Duodenal mucosa (tissue), 2 donors: ENCODE measurements at regions not wholly inside any gene's neighbourhood (a gene's known extent, or its start where the extent isn't known, plus 50 kb on each side); places are given as distances from the start of the nearest gene placed in this dataset.

Experiments
- H3K27ac ChIP-seq: one replicate; pipeline ENCODE4 v1.7.0; 2013; ENCODE audit warnings: low read depth, low read length
- H3K27me3 ChIP-seq, 2 donors: one replicate each; pipeline ENCODE4 v1.7.0; 2013; ENCODE audit warnings: low read length in 2 of 2, control low read depth in 1 of 2; ENCODE audit not compliant: insufficient read depth in 2 of 2, control insufficient read depth in 1 of 2
- H3K36me3 ChIP-seq, 2 donors: one replicate each; pipeline ENCODE4 v1.7.0; 2013; ENCODE audit warnings: low read length in 2 of 2, control low read depth in 1 of 2; ENCODE audit not compliant: insufficient read depth in 2 of 2, control insufficient read depth in 1 of 2
- H3K4me1 ChIP-seq, 2 donors: one replicate each; pipeline ENCODE4 v1.7.0; 2013; ENCODE audit warnings: low read length in 2 of 2, control low read depth in 1 of 2; ENCODE audit not compliant: insufficient read depth in 2 of 2, control insufficient read depth in 1 of 2
- H3K4me3 ChIP-seq, 2 donors: one replicate each; pipeline ENCODE4 v1.7.0; 2013; ENCODE audit warnings: low read length in 2 of 2, low read depth in 1 of 2
- H3K9ac ChIP-seq, 2 donors: one replicate each; pipeline ENCODE4 v1.7.0; 2013; ENCODE audit warnings: low read length in 2 of 2, low read depth in 1 of 2
- H3K9me3 ChIP-seq, 2 donors: one replicate each; pipeline ENCODE4 v1.7.0; 2013; ENCODE audit warnings: low read length in 2 of 2, control low read depth in 1 of 2; ENCODE audit not compliant: control insufficient read depth in 1 of 2

- Histone ChIP-seq H3K9me3 (no peaks in the 10 kb centered on the region), H3K4me3 (no peak overlapping the region), H3K27me3 (no peaks in the 10 kb centered on the region), H3K9ac (no peak overlapping the region), H3K36me3 (no peaks in the 10 kb centered on the region), H3K27ac (no peak overlapping the region), H3K4me1 (no peaks in the 10 kb centered on the region)
Measured at GRCh38 chr15:69505956-69506556, 53.4 kb downstream of the RPLP1 start.

- Histone ChIP-seq H3K27me3 (no peaks in the 10 kb centered on the region), H3K4me3 (no peak overlapping the region), H3K9ac (no peak overlapping the region), H3K27ac (no peak overlapping the region), H3K36me3 (no peaks in the 10 kb centered on the region), H3K9me3 (no peaks in the 10 kb centered on the region), H3K4me1 (no peaks in the 10 kb centered on the region)
Measured at GRCh38 chr15:69508659-69509058, 56.0 kb downstream of the RPLP1 start.

GRCh38 chr15:69509131-69509530, 56.5 kb downstream of the RPLP1 start:
- H3K27me3 ChIP-seq: no peaks in the 10 kb centered on the region
- no peaks in the 10 kb centered on the region for H3K4me1 ChIP-seq
- H3K27ac ChIP-seq: no peak overlapping the region
- no peak overlapping the region for H3K9ac ChIP-seq
- H3K4me3 ChIP-seq: no peak overlapping the region
- no peaks in the 10 kb centered on the region for H3K36me3 ChIP-seq
- H3K9me3 ChIP-seq: no peaks in the 10 kb centered on the region

- H3K9me3 ChIP-seq: no peaks in the 10 kb centered on the region
Measured at GRCh38 chr15:69510556-69510955, 57.9 kb downstream of the RPLP1 start.

GRCh38 chr15:69511015-69511414, 58.4 kb downstream of the RPLP1 start:
- no peaks in the 10 kb centered on the region for H3K36me3 ChIP-seq
- H3K27me3 ChIP-seq: no peaks in the 10 kb centered on the region
- no peaks in the 10 kb centered on the region for H3K4me1 ChIP-seq
- no peak overlapping the region for H3K4me3 ChIP-seq
- no peaks in the 10 kb centered on the region for H3K9me3 ChIP-seq
- H3K9ac ChIP-seq: no peak overlapping the region
- no peak overlapping the region for H3K27ac ChIP-seq

More at GRCh38 chr15:69510556-69510955, 57.9 kb downstream of the RPLP1 start:
- Histone ChIP-seq H3K27ac (no peak overlapping the region), H3K4me3 (no peak overlapping the region), H3K4me1 (no peaks in the 10 kb centered on the region), H3K27me3 (no peaks in the 10 kb centered on the region), H3K36me3 (no peaks in the 10 kb centered on the region), H3K9ac (no peak overlapping the region)

- no peaks in the 10 kb centered on the region for H3K36me3 ChIP-seq
- H3K27me3 ChIP-seq: no peaks in the 10 kb centered on the region
- H3K27ac ChIP-seq: no peak overlapping the region
- H3K4me1 ChIP-seq: no peaks in the 10 kb centered on the region
- H3K9ac ChIP-seq: no peak overlapping the region
- no peak overlapping the region for H3K4me3 ChIP-seq
- H3K9me3 ChIP-seq: no peaks in the 10 kb centered on the region
Measured at GRCh38 chr15:69511716-69512340, 59.2 kb downstream of the RPLP1 start.

- H3K27me3 ChIP-seq: no peaks in the 10 kb centered on the region
- no peaks in the 10 kb centered on the region for H3K36me3 ChIP-seq
- no peak overlapping the region for H3K27ac ChIP-seq
- no peak overlapping the region for H3K9ac ChIP-seq
- H3K4me3 ChIP-seq: no peak overlapping the region
- no peaks in the 10 kb centered on the region for H3K9me3 ChIP-seq
- H3K4me1 ChIP-seq: no peaks in the 10 kb centered on the region
Measured at GRCh38 chr15:69513450-69513960, 60.9 kb downstream of the RPLP1 start.

DNA sequence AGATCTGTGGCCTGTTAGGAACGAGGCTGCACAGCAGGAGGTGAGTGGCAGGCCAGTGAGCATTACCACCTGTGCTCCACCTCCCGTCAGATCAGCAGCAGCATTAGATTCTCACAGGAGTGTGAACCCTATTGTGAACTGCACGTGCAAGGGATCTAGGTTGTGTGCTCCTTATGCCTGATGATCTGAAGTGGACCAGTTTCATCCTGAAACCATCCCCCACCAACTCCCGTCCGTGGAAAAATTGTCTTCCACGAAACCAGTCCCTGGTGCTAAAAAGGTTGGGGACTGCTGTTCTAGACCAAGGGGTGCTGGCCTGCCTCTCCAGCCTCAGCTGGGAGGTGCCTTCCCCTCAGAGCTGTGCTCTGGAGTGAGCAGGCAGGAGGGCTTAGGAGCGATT, 61.4 kb downstream of the RPLP1 start:
- no peak overlapping the region for H3K27ac ChIP-seq
- H3K4me1 ChIP-seq: no peaks in the 10 kb centered on the region
- H3K36me3 ChIP-seq: no peaks in the 10 kb centered on the region

GRCh38 chr15:69515508-69515907, 62.9 kb downstream of the RPLP1 start:
- Histone ChIP-seq H3K27me3 (no peaks in the 10 kb centered on the region), H3K4me1 (no peaks in the 10 kb centered on the region), H3K9ac (no peak overlapping the region), H3K4me3 (no peak overlapping the region), H3K9me3 (no peaks in the 10 kb centered on the region), H3K36me3 (no peaks in the 10 kb centered on the region), H3K27ac (no peak overlapping the region)

More for the DNA sequence above, 61.4 kb downstream of the RPLP1 start:
- Histone ChIP-seq H3K27me3 (no peaks in the 10 kb centered on the region), H3K9me3 (no peaks in the 10 kb centered on the region), H3K4me3 (no peak overlapping the region), H3K9ac (no peak overlapping the region)

DNA sequence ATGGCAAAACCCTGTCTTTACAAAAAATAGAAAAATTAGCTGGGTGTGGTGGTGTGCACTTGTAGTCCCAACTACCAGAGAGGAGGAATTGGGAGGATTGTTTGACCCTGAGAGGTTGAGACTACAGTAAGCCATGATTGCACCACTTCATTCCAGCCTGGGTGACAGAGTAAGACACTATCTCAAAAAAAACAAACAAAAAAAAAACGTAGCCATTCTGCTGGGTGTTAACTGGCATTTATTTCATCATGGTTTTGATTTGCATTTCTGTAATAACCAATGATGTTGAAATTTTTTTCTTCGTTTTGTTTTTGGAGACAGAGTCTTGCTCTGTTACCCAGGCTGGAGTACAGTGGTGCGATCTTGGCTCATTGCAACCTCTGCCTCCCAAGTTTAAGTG, 63.3 kb downstream of the RPLP1 start:
- Histone ChIP-seq H3K9ac (no peak overlapping the region), H3K36me3 (no peaks in the 10 kb centered on the region), H3K9me3 (no peaks in the 10 kb centered on the region), H3K27me3 (no peaks in the 10 kb centered on the region), H3K4me1 (no peaks in the 10 kb centered on the region), H3K27ac (no peak overlapping the region), H3K4me3 (no peak overlapping the region)
